Suprapubic skin (tissue), 3 donors: ENCODE measurements at regions not wholly inside any gene's neighbourhood (a gene's known extent, or its start where the extent isn't known, plus 50 kb on each side); places are given as distances from the start of the nearest gene placed in this dataset.

ENCODE experiments used
- EP300 ChIP-seq: sonication (generic); formaldehyde crosslinking; IDR thresholded peaks from one replicate; pipeline ENCODE4 v1.6.1; 2017; ENCODE audit warnings: antibody characterized with exemption
- TF ChIP-seq, protein P1 (sequence below), 2 donors: fragments of 200-600 bp in 1 of 2; fragments of 450-650 bp in 1 of 2; sonication (generic) in 1 of 2; IDR thresholded peaks; one replicate each; pipeline ENCODE4 v1.5.1; 2016 to 2019; ENCODE audit warnings: antibody characterized with exemption in 2 of 2, mild to moderate bottlenecking in 1 of 2, moderate library complexity in 1 of 2

DNA sequence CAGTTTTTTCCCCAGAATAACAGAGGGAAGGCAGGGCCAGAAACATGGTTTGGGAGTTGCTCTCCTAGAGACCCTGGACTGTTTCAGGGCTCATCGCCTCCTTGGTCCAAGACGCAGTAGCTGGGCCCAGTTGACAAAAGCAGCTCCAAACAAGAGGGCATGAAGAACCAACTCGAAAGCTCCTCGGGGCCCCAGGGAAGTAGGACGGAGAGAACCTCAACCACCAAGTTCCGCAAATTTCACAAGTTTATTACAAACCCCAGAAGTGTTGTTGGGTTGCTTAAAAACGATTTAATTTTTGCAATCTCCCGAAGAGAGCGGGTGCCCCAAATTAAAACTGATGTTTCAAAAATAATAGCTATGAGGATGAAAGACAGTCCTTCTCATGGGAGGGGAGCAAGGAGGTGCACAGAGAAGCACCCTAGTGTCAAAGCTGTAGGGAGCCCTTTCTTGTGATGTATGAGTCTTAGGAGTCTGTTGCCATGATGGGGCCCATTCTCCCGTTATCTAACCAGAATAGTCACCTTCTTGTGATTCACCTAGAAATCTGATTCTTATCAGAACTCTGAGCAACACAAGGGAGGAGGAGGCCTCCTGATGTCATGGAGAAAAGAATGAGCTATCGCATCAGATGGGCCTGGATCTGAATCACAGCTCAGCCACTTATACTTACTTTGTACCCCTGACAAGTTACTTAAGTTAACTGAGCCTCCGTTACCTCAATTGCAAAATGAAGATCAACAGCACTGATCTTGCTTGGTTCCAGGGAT is 165.7 kb upstream of the IRF2BP2 start:
- TF ChIP-seq, protein P1, sequence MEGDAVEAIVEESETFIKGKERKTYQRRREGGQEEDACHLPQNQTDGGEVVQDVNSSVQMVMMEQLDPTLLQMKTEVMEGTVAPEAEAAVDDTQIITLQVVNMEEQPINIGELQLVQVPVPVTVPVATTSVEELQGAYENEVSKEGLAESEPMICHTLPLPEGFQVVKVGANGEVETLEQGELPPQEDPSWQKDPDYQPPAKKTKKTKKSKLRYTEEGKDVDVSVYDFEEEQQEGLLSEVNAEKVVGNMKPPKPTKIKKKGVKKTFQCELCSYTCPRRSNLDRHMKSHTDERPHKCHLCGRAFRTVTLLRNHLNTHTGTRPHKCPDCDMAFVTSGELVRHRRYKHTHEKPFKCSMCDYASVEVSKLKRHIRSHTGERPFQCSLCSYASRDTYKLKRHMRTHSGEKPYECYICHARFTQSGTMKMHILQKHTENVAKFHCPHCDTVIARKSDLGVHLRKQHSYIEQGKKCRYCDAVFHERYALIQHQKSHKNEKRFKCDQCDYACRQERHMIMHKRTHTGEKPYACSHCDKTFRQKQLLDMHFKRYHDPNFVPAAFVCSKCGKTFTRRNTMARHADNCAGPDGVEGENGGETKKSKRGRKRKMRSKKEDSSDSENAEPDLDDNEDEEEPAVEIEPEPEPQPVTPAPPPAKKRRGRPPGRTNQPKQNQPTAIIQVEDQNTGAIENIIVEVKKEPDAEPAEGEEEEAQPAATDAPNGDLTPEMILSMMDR (IDR thresholded peaks at IDR 0.05): no peak
- TF ChIP-seq EP300: no peak
